CD1c-positive myeloid dendritic cell (primary cell): ENCODE measurements at regions not wholly inside any gene's neighbourhood (a gene's known extent, or its start where the extent isn't known, plus 50 kb on each side); places are given as distances from the start of the nearest gene placed in this dataset.
A peak's percentile ranks its signal among the peaks of the same experiment; 100 is the strongest.
"Not testable (repeated sequence)": the region's sequence is repeated elsewhere in the genome, so short reads cannot be mapped to it uniquely, and the experiment has no call there.

Experiments
- DNase-seq: peaks from one replicate; pipeline ENCODE4 v3.0.0-alpha.2; 2016; ENCODE audit errors: extremely low spot score

DNA sequence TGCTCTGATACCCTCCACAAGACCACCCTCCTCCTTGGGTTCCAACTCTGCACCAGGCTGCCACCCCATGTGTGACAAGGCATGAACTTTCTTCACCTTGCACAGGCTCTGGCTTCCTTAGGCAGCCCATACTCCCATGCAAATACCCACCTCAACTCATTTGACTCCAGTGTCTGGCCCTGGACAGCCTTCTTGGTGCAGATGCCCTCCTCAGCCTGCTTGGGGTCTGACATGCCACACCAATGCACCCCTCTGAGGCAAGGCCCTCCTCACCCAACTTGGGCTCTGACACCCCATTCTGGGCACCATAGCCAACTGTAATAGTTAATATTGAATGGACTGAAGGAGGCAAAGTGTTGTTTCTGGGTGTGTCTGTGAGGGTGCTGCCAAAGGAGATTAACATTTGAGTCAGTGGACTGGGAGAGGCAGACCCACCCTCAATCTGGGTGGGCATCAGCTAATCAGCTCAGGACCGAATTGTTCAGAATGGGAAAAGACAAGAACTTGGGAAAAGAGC lies 115.0 kb upstream of the EPB41L4A start:
- DNase-seq: no peak

DNA sequence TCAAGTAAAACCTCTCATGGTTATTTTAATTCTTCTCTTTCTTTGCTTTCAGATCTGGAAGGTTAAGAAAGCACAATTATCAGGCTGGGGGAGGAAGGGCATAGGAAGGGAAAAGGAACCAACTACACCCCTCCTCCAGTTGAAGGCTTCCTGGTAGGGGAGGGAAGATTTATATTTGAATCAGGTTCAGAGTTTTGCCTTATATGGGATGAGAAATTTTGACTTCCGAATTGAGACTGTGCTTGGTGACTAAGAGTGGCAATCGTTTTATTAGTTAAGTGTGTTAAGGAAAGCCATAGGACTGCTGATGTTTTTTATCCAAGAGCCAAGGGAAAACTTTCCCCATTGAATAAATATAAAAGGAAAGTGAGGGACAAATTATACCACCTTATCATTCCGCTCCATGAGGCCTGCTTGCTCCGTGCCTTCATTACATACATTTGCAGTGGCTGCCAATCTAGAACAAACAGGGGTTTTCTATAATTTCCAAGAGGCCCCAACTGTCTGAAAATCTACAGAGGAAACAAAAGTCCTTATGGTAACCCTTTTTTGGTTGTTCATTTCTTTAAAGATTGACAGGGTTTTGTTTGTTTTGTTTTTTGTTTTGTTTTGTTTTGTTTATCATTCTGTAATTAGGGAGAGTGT lies 115.7 kb upstream of the EPB41L4A start:
- peak; percentile 40 for DNase-seq

DNA sequence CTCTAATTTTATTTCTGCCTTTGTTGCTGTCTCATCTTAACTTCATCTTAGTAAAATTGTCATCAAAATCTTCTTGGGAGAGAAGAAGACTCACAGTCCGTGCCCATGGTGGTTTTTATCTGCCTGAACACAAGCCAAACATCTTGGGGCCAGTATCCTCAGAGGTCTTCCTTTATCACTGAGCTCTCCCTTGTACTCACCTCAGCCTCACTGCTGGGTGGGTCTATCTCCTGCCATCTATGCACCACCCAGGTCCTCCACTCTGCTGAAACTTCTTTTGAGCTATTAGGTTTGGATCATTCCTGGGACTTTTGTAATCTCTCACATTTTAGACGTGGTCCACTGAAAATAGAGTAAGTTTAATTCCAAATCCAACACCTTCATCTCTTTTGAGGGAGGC lies 116.3 kb upstream of the EPB41L4A start:
- DNase-seq: no peak

DNA sequence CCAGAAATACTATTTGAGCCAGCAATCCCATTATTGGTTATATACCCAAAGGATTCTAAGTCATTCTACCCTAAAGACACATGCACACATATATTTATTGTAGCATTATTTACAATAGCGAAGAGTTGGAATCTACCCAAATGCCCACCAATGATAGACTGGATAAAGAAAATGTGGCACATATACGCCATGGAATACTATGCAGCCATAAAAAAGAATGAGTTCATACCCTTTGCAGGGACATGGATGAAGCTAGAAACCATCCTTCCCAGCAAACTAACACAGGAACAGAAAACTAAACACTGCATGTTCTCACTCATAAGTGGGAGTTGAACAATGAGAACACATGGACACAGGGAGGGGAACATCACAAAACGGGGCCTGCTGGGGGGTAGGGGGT lies 125.5 kb upstream of the EPB41L4A start:
- DNase-seq: not testable (repeated sequence)

DNA sequence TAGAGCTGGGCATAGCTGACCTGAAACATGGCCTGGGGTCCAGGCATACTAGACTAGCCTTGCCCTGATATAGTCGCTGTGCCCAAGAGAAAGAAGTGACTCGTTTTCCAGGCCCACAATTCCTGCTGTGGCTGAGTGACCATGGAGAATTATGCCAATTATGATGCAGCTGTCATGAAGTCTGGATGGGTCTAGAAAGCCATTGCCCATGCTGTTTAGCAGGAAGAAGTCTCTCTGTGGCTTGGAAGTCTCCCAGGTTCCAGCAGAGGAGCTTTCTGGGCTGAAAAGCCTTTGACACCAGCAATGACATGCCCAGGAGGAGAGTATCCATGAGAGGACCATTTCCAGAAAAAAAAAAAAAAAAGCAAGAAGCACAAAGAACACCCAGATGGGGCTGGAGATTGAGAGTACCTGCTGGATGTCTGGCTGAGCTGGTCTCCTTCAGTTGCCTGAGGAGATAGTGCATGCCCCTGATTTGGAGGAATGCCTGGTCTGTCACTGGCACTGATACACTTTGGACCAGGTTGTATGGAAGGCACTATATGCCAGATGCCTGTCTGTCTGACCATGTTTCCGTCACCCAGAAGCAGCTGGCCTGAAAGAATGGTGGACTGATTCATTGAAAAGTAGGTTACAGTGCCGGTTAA lies 128.0 kb upstream of the EPB41L4A start:
- no peak for DNase-seq

DNA sequence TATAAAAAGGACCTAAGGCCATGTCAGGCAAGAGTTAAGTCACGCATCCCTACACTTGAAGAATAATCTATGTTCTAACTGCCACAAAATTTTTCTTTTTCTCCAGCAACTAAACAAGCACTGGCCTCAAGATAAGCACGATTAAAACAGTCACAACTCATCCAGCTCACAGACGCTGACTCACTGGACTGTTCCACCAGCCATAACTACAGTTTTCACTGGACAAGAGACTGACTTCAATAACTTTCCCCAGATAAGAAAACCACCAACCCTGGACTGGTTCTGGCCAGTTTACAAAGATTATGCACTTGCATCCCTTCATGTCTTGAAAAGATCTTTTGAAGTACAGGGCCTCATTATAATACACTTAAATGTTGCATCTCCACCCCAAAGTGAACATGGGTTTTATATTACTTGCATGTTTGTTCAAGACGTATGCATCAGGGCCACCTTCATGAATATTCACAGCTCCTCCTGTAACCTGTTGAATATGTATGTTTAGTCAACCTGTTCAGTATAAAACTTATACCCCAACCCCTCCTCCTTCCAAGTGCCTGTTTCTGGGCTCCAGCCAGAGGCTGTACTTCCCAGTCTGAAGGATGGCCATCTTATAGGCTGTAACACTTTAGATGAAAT lies 129.3 kb upstream of the EPB41L4A start:
- no peak for DNase-seq

DNA sequence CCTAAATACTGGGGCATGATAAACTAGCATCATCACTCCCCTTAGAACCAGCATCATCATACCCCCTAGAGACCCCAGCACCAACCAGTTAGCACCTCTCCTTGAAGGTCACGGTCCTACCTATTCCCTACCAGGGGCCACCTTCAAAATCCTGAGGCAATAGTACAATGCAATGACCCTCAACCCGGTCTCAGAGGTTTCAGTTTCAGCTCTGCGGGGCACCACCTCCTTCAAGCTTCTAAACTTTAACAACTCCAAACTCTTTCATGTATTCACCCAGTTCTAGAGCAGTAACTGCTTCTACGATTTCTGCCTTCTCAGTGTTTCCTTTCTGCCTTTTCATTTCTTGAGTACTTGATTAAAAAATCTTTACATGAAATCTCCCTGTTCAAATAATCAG lies 130.1 kb upstream of the EPB41L4A start:
- DNase-seq: no peak

DNA sequence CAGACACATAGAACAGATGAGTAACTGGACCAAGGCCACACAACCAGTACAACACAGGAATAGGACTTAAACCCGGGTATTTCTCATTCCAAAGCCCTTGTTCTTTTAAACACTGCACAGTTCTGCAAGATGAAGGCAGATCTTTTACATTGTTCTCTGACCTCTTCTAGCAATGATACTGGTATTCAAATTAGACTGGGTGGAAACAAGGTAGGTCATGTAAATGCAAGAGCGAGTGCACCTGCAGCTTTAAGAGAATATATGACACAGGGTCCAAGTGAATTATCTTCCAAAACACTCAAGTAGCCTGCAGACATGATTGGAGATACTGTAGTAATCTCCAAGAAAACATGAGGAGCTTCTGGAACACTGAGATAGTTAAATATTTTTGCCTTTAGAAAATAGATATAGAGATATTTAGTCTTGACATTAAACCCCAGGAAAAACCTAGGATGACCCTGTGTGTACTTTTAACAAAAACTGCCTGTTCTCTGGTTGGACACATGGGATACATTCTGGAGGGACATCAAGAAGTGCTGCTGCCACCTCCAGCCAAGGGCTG lies 130.6 kb upstream of the EPB41L4A start:
- DNase-seq: no peak

DNA sequence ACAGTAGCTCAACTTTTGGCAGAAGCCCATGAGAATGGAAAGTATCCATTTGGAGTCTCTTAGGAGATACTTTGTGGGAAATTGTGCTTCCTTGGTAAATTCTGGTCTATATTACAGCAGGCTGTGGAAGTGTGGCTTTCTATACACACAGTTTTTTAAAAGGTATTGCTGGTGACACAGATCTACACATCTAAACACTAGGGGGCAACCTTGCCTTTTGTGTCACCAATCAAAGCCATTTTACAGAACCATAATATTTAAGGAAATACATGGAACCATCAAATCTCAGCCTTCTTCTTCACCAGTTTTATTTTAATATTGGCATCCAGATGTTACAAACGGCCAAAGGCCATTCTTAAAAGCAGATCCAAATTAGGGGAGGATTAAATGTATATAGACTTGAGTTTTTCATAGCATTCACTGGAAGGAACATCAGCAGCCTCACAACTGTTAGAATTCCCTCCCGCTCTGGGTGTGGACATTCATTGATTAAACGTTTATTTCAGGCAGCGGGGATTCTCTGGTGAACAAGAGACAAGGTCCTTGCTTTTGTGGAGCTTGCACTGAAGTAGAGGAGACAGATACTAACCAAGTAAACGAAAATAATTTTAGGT lies 132.4 kb upstream of the EPB41L4A start:
- peak; percentile 75 for DNase-seq

DNA sequence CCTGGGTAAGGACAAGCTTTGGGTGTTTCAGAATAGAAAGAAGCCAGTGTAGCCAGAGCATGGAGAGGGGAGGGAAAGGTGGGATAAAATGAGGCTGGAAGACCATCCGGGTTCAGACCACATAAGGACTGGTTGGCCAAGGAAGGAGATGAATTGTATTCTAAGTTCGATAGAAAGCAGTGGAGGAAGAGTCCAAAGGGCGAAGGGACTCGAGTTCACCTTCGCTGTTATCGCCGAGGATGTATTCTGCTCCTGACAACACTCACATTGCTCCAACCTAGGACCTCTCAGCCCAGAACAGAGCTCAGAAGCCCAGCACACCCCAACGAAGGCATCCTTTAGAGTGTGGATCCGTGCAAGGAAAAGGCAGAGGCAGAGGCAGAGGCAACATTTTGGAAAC lies 133.1 kb upstream of the EPB41L4A start:
- DNase-seq: no peak

DNA sequence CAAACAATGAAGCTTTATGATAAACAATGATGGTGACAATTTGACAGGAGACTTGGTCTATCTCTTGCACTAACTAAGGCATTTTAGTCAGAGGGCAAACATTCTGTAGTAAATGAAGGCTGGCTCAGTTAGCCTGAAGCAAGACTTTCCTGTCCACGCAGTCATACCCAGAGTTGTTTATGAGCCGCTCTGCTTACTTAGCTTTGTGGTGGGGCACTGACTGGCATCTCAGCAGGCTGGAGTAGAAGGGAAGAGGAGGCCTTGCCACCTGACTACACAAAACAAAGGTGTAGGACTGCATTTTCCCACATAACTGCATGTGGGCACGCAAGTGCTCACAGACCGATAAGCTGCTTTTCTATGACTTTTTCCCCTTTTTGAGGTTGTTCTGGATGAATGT lies 133.7 kb upstream of the EPB41L4A start:
- no peak for DNase-seq

DNA sequence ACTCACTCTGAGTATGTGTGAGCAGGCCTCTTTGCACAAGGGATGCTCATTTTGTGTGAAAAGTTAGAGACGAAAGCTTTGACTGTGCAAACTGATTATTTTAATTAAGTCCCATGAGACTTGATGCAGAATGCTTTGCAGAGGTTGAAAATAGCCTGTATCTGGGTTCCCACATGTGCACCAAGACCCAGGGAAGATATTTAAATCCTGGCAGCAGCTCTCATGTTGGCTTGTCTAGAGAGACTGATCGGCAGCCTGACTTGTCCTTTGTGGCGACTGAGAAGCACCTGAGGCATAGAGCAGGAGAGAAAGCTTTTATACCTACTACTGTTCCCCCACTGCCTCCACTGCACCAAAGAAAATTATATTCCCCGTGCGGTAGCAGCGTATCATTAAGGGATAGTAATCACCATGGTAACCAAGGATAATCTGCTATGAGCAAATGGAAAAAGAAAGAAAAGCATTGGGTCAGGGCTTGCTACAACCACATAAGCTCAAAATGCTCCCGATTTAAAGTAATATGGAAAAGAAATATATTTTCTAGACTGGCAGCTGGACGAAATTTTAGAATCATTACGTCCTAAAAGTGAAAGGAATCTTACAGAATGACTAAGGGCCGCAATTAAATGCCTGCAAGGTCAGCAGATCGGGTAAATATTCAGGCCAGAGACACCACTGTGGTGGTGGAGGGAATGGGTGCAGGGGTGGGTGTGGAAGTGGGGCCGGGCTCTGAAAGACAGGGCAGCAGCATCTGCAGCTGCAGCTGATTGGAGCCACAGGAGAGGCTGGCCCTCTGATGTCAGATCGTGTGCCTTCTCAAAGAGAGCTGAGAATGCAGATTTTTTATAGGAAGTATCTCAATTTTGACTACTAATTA lies 135.3 kb upstream of the EPB41L4A start:
- no peak for DNase-seq

DNA sequence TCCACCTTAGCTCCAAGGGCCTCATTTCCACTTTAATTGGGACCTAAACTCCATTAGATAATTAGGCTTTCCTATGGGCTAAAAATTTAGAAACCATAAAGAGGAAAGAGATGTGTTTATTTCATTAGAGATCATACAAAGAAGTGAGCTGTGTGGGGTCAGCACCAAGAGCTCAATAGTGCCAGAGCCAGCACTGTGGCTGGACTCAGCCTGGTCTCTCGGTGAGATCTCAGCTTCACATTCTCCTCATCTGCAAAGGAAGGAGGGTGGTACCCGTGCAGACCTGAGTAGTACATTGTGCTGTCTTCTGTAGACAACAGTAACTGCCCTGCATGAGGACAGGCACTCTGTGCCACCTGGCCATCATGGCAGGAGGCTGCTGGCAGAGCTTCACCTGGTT lies 136.1 kb upstream of the EPB41L4A start:
- DNase-seq: no peak

DNA sequence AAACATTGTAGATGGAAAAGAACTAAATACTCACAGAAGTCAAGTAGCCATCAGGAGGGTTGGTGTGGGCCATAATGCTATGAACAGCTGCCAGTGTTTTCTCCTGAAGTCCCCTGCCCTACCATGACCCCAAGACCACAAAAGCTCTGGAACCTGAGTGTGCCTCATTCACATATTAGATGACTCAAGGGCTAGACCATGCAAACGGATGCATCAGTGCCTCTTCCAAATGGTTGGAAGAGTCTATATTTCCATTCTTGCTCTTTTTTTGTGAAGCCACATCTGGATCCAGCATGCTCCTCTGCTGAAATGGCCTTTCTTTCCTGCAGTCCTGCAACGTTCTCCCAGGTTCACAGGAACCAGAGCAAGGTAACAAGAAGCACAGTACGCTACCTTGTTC lies 136.6 kb upstream of the EPB41L4A start:
- no peak for DNase-seq

DNA sequence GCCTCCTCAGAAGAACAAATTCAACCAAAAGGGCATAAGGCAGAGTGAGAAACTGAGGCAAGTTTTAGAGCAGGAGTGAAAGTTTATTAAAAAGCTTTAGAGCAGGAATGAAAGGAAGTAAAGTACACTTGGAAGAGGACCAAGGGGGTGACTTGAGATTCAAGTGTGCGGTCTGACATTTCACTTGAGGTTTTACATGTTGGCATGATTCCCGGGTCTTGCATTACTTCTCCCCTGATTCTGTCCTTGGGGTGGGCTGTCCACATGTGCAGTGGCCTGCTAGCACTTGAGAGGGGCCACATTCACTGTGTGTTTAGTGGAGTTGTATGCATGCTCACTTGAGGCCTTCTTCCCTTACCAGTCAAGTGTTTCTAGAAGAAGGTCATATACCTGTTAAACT lies 140.4 kb upstream of the EPB41L4A start:
- not testable (repeated sequence) for DNase-seq

DNA sequence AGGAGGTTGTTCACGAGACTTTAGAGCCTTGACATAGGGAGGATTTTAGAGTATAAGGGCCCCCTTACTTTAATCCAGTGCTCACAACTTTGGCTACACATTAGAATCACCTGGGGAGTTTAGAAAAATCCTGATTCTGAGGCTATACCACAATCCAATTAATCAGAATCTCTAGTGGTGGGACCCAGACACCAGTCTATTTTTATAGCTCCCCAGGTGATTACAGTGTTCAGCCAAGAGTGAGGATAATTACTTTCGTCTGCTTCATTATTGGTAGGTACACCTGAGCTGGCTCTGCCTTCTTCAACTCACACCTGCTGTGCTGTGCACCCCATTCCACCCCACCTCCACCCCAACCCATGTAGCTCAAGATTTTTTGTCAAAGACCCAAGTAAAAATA lies 141.3 kb upstream of the EPB41L4A start:
- DNase-seq: no peak

DNA sequence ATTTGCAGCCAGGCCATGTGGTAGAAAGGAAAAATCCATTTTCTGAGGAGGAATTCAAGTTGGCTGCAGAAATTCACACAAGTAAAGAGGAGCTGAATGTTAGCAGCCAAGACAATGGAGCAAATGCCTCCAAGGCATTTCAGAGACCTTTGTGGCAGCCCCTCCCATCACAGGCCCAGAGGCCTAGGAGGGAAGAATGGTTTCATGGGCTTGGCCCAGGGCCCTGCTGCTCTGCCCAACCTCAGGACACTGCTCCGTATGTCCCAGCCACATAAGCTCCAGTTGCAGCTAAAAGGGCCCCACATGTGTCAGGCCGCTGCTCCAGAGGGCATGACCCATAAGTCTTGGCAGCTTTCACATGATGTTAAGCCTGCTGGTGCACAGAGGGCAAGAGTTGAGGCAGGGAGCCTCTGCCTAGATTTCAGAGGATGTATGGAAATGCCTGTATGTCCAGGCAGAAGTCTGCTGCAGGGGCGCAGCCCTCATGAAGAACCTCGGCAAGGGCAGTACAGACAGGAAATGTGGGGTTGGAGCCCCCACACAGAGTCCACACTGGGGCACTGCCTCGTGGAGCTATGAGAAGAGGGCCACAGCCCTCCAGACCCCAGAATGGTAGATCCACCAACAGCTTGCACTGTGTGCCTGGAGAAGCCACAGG lies 144.2 kb upstream of the EPB41L4A start:
- DNase-seq: no peak

DNA sequence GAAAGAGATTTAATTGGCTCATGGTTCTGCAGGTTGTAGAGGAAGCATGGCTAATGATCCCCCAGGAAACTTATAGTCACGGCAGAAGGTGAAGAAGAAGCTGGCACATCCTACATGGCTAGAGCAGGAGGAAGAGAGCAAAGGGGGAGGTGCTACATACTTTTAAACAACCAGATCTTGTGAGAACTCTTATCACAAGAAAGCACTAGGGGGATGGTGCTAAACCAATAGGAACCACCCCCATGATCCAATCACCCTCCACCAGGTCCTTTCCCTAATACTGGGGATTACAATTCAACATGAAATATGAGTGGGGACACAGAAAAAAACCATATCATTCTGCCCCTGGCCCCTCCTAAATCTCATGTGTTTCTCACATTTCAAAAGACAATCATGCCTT lies 147.2 kb upstream of the EPB41L4A start:
- no peak for DNase-seq

DNA sequence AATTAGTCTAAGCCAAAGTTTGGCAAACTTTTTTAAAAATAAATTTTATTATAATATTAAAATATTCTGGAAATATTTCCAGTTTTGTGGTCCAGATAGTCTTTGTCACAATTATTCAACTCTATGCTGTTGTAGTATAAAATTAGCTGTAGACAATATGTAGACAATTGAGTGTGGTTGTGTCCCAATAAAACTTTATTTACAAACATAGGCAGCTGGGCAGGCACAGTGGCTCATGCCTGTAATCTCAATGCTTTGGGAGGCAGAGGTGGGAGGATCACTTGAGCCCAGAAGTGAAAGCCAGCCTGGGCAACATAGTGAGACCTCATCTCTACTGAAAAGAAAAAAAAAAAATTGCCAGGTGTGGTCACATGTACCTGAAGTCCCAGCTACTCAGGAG lies 150.5 kb upstream of the EPB41L4A start:
- no peak for DNase-seq

DNA sequence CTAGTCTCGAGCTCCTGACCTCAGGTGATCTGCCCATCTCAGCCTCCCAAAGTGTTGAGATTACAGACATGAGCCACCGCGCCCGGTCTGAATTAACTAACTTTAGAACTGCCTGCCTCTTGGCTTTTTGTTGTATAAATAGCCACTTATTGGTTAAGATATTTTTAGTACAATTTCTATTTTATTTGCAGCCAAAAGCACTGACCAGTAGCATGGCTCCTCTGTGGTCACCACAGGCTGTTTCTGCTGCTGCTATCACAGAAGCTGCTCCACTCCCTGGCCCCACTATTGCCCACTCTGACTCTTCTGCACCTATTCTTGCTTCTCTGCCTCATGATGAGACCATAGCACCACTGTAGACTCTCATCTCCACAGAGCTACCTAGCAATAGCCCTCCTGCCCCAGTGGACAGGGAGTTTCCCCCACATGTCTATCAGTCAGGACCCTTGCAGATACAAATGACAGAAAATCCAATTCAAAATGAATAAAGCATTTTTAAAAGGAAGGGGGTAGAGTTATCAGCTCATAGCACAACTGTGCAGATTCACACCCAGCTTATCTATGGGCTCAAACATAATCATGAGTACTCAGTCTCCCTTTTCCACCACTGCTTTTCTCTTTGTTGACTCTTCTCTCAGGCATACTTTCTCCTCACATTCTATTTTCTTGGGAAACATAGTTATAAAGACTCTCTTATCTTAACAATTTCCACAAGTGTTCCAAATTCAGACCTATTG lies 151.8 kb upstream of the EPB41L4A start:
- DNase-seq: no peak
